ENCODE measurements at regions not wholly inside any gene's neighbourhood (a gene's known extent, or its start where the extent isn't known, plus 50 kb on each side); places are given as distances from the start of the nearest gene placed in this dataset.

- intact Hi-C loops (cut with DNase I) = no loop called here
- no peak for DNase-seq
- no peaks in the 10 kb centered on the region for H3K9me3 ChIP-seq
- H3K36me3 ChIP-seq = no peaks in the 10 kb centered on the region
- H3K27ac ChIP-seq = no peak overlapping the region
- TF ChIP-seq EP300 (IDR thresholded peaks at IDR 0.05) = no peak
- no peak for TF ChIP-seq POLR2A (IDR thresholded peaks at IDR 0.05)
- no peak for TF ChIP-seq POLR2AphosphoS5 (IDR thresholded peaks at IDR 0.05)
- TF ChIP-seq, protein P1, sequence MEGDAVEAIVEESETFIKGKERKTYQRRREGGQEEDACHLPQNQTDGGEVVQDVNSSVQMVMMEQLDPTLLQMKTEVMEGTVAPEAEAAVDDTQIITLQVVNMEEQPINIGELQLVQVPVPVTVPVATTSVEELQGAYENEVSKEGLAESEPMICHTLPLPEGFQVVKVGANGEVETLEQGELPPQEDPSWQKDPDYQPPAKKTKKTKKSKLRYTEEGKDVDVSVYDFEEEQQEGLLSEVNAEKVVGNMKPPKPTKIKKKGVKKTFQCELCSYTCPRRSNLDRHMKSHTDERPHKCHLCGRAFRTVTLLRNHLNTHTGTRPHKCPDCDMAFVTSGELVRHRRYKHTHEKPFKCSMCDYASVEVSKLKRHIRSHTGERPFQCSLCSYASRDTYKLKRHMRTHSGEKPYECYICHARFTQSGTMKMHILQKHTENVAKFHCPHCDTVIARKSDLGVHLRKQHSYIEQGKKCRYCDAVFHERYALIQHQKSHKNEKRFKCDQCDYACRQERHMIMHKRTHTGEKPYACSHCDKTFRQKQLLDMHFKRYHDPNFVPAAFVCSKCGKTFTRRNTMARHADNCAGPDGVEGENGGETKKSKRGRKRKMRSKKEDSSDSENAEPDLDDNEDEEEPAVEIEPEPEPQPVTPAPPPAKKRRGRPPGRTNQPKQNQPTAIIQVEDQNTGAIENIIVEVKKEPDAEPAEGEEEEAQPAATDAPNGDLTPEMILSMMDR (IDR thresholded peaks at IDR 0.05) = no peak
- no peak overlapping the region for H3K4me3 ChIP-seq
- 65 to 74% methylated on average over 5 of the region's 5 CpGs for WGBS, 2 donors
- no peaks in the 10 kb centered on the region for H3K4me1 ChIP-seq
- H3K27me3 ChIP-seq = no peaks in the 10 kb centered on the region
Observed at GRCh38 chr3:145209561-145209960, 951.4 kb downstream of the PLOD2 start.

DNA sequence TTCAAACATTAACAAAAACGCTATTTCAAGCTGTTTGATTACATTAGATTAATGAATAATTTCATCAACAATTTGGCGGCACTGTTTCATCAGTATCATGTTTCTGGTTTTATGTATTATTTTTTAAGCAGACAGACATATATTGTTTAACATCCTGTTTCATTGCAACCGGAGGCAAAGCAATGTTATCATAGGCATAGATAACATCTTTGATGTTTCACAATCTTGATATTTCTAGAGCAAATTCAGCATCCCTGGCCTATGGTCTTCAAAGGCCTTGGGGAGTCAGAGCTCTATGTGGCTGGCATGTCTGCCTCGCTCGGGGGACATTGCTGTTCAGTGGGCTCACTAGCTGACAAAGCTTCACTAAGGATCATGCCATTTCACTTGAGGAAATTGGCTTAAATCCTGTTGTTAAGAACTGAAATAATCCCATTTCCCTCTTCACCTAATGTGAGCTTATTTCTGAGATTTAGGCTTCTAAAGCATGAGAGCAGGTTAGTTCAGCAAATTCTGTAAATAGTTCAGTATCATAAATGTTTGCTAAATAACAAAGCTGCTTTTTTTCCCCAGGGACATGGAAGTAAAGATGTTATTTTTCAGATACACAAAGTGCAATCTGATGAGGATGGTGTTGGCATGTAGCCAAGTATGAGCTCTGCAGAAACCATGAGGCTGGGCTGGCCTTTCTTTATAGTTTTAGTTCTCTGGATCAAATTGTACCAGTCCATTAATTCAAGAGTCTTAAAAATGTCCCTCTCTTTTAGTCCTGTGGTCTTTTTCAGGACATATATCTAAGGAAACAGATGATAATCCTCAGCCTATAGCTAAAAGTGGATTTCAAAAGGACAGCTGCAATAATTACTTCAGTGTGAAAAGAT is 941.4 kb downstream of the PLOD2 start:
- H3K4me1 ChIP-seq = peaks cover 0 to 5% (median 0%) of the 10 kb centered on the region in 4 donors
- H3K27ac ChIP-seq = no peak overlapping the region
- no peaks in the 10 kb centered on the region for H3K9me3 ChIP-seq
- no peaks in the 10 kb centered on the region for H3K36me3 ChIP-seq
- H3K4me3 ChIP-seq = no peak overlapping the region
- H3K27me3 ChIP-seq = no peaks in the 10 kb centered on the region
- intact Hi-C loops (cut with DNase I) = no loop called here
- TF ChIP-seq POLR2A (IDR thresholded peaks at IDR 0.05) (no peak), POLR2AphosphoS5 (IDR thresholded peaks at IDR 0.05) (no peak), EP300 (IDR thresholded peaks at IDR 0.05) (no peak)
- TF ChIP-seq, protein P1 (IDR thresholded peaks at IDR 0.05) = no peak
- no peak for DNase-seq
- WGBS, 2 donors = 75% methylated on average over 5 of the region's 5 CpGs

DNA sequence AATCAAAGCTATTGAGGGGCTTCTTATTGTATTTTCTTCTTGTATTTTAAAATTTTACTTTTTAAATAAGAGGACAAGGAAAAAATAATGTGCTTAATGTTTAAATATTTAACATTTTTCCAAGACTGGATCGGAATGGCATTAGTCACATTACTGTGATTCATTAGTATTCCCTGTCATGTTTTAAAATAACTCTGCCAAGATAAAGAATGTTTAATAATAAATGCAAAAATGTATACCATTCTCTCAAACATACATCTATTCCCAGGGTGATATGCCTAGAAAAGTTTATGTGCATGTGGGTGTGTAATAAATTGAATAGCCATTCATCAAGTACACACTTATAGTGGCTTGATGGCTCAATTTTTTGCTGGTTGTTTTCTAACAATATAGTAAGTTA is 936.1 kb downstream of the PLOD2 start:
- WGBS, 2 donors = 88 to 92% methylated on average over 1 of the region's 1 CpG
- Histone ChIP-seq H3K4me3 (no peak overlapping the region), H3K4me1 (peaks cover 0 to 2% (median 0%) of the 10 kb centered on the region in 4 donors)

DNA sequence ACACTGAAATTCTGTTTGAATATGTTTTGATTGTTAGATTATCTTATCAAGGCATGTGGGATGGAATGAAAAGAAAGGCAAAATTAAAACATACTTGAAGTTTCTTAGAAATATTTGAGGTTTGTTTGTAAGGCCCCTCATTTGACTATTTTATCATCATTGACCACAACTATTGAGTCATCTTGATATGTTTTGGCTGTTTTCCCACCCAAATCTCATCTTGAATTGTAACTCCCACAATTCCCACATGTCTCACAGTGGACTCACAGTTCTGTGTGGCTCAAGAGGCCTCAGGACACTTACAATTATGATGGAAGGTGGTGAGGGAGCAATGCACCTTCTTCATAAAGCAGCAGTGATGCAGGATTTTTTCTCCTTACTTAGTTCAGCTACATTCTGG is 917.1 kb downstream of the PLOD2 start:
- DNase-seq = no peak
- Histone ChIP-seq H3K4me3 (no peak overlapping the region), H3K36me3 (no peaks in the 10 kb centered on the region), H3K27ac (no peak overlapping the region), H3K4me1 (no peaks in the 10 kb centered on the region), H3K27me3 (no peaks in the 10 kb centered on the region), H3K9me3 (peaks cover 0 to 4% (median 0%) of the 10 kb centered on the region in 4 donors)
- TF ChIP-seq EP300 (IDR thresholded peaks at IDR 0.05) = no peak
- TF ChIP-seq, protein P1 (IDR thresholded peaks at IDR 0.05) = no peak
- TF ChIP-seq POLR2A (IDR thresholded peaks at IDR 0.05) = no peak
- no peak for TF ChIP-seq POLR2AphosphoS5 (IDR thresholded peaks at IDR 0.05)
- intact Hi-C loops (cut with DNase I) = no loop called here

More for the DNA sequence above, 936.1 kb downstream of the PLOD2 start:
- Histone ChIP-seq H3K27ac (no peak overlapping the region), H3K36me3 (no peaks in the 10 kb centered on the region), H3K27me3 (no peaks in the 10 kb centered on the region), H3K9me3 (no peaks in the 10 kb centered on the region)
- intact Hi-C loops (cut with DNase I) = no loop called here
- no peak for TF ChIP-seq EP300 (IDR thresholded peaks at IDR 0.05)
- TF ChIP-seq, protein P1 (IDR thresholded peaks at IDR 0.05) = no peak
- TF ChIP-seq POLR2AphosphoS5 (IDR thresholded peaks at IDR 0.05) = no peak
- no peak for TF ChIP-seq POLR2A (IDR thresholded peaks at IDR 0.05)
- DNase-seq = no peak

All from sigmoid colon (tissue), 6 donors.